WTC11 (cell line): ENCODE measurements at regions not wholly inside any gene's neighbourhood (a gene's known extent, or its start where the extent isn't known, plus 50 kb on each side); places are given as distances from the start of the nearest gene placed in this dataset.

Experiments
- ATAC-seq: fragments of 200-7000 bp; cut with Tn5 transposase; 2 replicates; pipeline ENCODE4 v1.10.0; 2021; ENCODE audit warnings: mild to moderate bottlenecking, moderate library complexity
- CTCF ChIA-PET: fragments of 300-600 bp; sonication (Branson Sonifier 250); formaldehyde crosslinking; loops from one replicate; lab custom pipeline; 2021; ENCODE audit warnings: antibody characterized with exemption; lab: Charles Lee
- POLR2A ChIA-PET: fragments of 350-600 bp; sonication (Branson Sonifier 250); formaldehyde crosslinking; loops from one replicate; lab custom pipeline; 2021; ENCODE audit warnings: antibody characterized with exemption; lab: Charles Lee
- DNase-seq: peaks from one replicate; pipeline ENCODE4 v3.0.0; 2021; ENCODE audit warnings: low spot score
- H3K27ac Mint-ChIP-seq: 2 replicates; pipeline ENCODE4 v1.8.0; 2021; ENCODE audit warnings: mixed read lengths
- H3K27me3 Mint-ChIP-seq: 2 replicates; pipeline ENCODE4 v1.8.0; 2021; ENCODE audit warnings: low read depth, mild to moderate bottlenecking, moderate library complexity, mixed read lengths
- H3K36me3 Mint-ChIP-seq: 2 replicates; pipeline ENCODE4 v1.8.0; 2021; ENCODE audit warnings: mixed read lengths
- H3K4me1 Mint-ChIP-seq: 2 replicates; pipeline ENCODE4 v1.8.0; 2022; ENCODE audit warnings: mixed read lengths
- H3K4me3 Mint-ChIP-seq: 2 replicates; pipeline ENCODE4 v1.8.0; 2021; ENCODE audit warnings: mild to moderate bottlenecking, moderate library complexity, mixed read lengths
- H3K9me3 Mint-ChIP-seq: 2 replicates; pipeline ENCODE4 v1.8.0; 2021; ENCODE audit warnings: mixed read lengths
- CREM ChIP-seq: sonication (generic); formaldehyde crosslinking; IDR thresholded peaks from 2 replicates; pipeline ENCODE4 v1.8.1; 2022; ENCODE audit warnings: mild to moderate bottlenecking, missing genetic modification reagents, moderate library complexity
- ELF4 ChIP-seq: sonication (generic); formaldehyde crosslinking; IDR thresholded peaks from 2 replicates; pipeline ENCODE4 v1.8.1; 2022; ENCODE audit warnings: low read depth, mild to moderate bottlenecking, moderate library complexity, missing genetic modification reagents
- JAZF1 ChIP-seq: fragments of 250-450 bp; sonication (Bioruptor Pico); IDR thresholded peaks from 2 replicates; pipeline ENCODE4 v1.9.0; 2021; ENCODE audit warnings: moderate library complexity, mild to moderate bottlenecking, inconsistent platforms
- NFATC4 ChIP-seq: fragments of 250-450 bp; sonication (Bioruptor Pico); IDR thresholded peaks from 2 replicates; pipeline ENCODE4 v1.9.0; 2021; ENCODE audit warnings: mild to moderate bottlenecking
- NR3C1 ChIP-seq: sonication (generic); formaldehyde crosslinking; conservative IDR thresholded peaks from 2 replicates; pipeline ENCODE4 v1.8.1; 2023; ENCODE audit warnings: low read depth, mild to moderate bottlenecking, missing genetic modification reagents
- ZBTB21 ChIP-seq: sonication (generic); formaldehyde crosslinking; IDR thresholded peaks from 2 replicates; pipeline ENCODE4 v1.8.1; 2023; ENCODE audit warnings: mild to moderate bottlenecking, missing genetic modification reagents, borderline replicate concordance
- ZNF263 ChIP-seq: sonication (generic); formaldehyde crosslinking; IDR thresholded peaks from 2 replicates; pipeline ENCODE4 v1.8.1; 2022; ENCODE audit warnings: low read depth, mild to moderate bottlenecking, moderate library complexity, missing genetic modification reagents
- ZNF416 ChIP-seq: fragments of 250-450 bp; sonication (Bioruptor Pico); IDR thresholded peaks from 2 replicates; pipeline ENCODE4 v1.9.0; 2021; ENCODE audit warnings: mild to moderate bottlenecking, inconsistent platforms
- TF ChIP-seq, protein P1 (sequence below): sonication (generic); formaldehyde crosslinking; IDR thresholded peaks from 2 replicates; pipeline ENCODE4 v1.8.0; 2023; ENCODE audit warnings: missing genetic modification reagents, mild to moderate bottlenecking, borderline replicate concordance
- TF ChIP-seq, protein P2 (sequence below): sonication (generic); formaldehyde crosslinking; IDR thresholded peaks from 2 replicates; pipeline ENCODE4 v1.8.1; 2023; ENCODE audit warnings: mild to moderate bottlenecking, missing genetic modification reagents, moderate library complexity
- TF ChIP-seq, protein P3 (sequence below): fragments of 250-450 bp; sonication (Bioruptor Pico); IDR thresholded peaks from 2 replicates; pipeline ENCODE4 v1.9.0; 2021; ENCODE audit warnings: mild to moderate bottlenecking, borderline replicate concordance
- TF ChIP-seq, protein P4 (sequence below): sonication (generic); formaldehyde crosslinking; IDR thresholded peaks from 2 replicates; pipeline ENCODE4 v1.8.1; 2023; ENCODE audit warnings: mild to moderate bottlenecking, moderate library complexity, missing genetic modification reagents

DNA sequence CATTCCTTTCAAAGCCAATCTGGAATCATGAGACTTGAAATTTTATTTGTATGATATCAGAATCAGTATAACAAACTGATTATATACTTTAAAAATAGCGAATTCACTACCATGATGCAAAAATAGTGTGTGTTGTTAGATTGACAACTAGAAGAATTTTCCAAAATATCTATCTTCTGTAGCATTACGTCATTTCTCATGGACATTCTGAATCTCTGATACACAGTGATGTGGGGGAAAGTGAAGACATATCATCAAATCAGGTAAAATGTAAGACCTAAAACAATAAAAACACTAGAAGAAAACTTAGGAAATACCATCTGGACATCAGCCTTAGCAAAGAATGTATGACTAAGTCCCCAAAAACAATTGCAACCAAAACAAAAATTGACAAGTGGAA, 1292.0 kb upstream of the PCDH9 start (continued):
- no peak for TF ChIP-seq ZBTB21 (CRISPR knock-in tag)

DNA sequence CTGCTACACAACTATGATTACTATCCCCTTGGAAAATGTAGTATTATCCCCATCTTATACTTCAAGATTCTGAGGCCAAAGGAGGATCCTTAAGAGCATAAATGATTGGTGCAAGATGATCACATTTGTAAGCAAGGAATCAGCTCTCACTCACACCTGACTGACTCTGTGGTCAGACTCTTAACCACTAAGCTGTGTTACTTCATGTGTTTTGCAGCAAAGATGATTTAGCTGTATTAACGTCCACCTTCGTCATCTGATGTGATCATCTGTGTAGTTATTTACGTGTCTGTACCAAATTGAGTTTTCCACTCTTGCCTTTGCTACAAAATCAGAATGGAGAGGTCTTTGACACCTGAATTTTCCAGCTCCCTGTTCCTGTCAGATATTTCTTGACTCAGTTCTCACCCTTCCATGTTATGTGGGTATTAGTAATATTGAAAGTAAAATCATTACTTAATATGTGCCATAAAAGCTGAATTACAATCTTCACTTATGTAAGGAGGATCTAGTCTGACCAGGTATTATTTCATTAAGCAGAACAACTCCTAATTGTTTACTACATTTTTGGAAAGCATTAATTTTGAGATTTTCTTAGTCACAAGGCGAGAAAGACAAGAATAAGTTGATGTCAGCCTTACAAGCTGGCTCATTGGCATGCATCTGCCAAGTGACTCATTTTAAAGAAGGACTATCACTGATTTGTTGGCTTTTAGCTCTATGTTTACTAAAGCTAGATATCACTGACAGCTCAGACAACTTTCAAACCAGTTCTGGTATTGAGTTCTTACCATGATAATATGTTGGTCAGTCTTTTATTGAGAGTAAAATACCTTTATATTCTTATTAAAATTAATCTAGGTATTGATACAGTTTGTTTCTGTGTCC, 1279.8 kb upstream of the PCDH9 start:
- ATAC-seq, result no peak
- CTCF ChIA-PET, result no interaction called here
- no peak for DNase-seq
- Mint-ChIP-seq H3K27ac (no peak overlapping the region), H3K36me3 (0 out of 2 replicates have a peak, but pooled peaks cover 4% of the 10 kb centered on the region), H3K27me3 (no peaks in the 10 kb centered on the region), H3K4me1 (no peaks in the 10 kb centered on the region), H3K9me3 (peaks cover 6% of the 10 kb centered on the region), H3K4me3 (no peak overlapping the region)
- TF ChIP-seq NFATC4, result no peak
- TF ChIP-seq CREM, result no peak
- no peak for TF ChIP-seq ELF4 (CRISPR knock-in tag)
- TF ChIP-seq ZNF416 (CRISPR knock-in tag), result no peak
- no peak for TF ChIP-seq JAZF1 (CRISPR knock-in tag)
- TF ChIP-seq, protein P1, sequence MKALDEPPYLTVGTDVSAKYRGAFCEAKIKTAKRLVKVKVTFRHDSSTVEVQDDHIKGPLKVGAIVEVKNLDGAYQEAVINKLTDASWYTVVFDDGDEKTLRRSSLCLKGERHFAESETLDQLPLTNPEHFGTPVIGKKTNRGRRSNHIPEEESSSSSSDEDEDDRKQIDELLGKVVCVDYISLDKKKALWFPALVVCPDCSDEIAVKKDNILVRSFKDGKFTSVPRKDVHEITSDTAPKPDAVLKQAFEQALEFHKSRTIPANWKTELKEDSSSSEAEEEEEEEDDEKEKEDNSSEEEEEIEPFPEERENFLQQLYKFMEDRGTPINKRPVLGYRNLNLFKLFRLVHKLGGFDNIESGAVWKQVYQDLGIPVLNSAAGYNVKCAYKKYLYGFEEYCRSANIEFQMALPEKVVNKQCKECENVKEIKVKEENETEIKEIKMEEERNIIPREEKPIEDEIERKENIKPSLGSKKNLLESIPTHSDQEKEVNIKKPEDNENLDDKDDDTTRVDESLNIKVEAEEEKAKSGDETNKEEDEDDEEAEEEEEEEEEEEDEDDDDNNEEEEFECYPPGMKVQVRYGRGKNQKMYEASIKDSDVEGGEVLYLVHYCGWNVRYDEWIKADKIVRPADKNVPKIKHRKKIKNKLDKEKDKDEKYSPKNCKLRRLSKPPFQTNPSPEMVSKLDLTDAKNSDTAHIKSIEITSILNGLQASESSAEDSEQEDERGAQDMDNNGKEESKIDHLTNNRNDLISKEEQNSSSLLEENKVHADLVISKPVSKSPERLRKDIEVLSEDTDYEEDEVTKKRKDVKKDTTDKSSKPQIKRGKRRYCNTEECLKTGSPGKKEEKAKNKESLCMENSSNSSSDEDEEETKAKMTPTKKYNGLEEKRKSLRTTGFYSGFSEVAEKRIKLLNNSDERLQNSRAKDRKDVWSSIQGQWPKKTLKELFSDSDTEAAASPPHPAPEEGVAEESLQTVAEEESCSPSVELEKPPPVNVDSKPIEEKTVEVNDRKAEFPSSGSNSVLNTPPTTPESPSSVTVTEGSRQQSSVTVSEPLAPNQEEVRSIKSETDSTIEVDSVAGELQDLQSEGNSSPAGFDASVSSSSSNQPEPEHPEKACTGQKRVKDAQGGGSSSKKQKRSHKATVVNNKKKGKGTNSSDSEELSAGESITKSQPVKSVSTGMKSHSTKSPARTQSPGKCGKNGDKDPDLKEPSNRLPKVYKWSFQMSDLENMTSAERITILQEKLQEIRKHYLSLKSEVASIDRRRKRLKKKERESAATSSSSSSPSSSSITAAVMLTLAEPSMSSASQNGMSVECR, result no peak
- no peak for TF ChIP-seq ZNF263 (CRISPR knock-in tag)
- TF ChIP-seq, protein P2, sequence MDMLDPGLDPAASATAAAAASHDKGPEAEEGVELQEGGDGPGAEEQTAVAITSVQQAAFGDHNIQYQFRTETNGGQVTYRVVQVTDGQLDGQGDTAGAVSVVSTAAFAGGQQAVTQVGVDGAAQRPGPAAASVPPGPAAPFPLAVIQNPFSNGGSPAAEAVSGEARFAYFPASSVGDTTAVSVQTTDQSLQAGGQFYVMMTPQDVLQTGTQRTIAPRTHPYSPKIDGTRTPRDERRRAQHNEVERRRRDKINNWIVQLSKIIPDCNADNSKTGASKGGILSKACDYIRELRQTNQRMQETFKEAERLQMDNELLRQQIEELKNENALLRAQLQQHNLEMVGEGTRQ (CRISPR knock-in tag), result no peak
- TF ChIP-seq NR3C1, result no peak
- TF ChIP-seq, protein P3, sequence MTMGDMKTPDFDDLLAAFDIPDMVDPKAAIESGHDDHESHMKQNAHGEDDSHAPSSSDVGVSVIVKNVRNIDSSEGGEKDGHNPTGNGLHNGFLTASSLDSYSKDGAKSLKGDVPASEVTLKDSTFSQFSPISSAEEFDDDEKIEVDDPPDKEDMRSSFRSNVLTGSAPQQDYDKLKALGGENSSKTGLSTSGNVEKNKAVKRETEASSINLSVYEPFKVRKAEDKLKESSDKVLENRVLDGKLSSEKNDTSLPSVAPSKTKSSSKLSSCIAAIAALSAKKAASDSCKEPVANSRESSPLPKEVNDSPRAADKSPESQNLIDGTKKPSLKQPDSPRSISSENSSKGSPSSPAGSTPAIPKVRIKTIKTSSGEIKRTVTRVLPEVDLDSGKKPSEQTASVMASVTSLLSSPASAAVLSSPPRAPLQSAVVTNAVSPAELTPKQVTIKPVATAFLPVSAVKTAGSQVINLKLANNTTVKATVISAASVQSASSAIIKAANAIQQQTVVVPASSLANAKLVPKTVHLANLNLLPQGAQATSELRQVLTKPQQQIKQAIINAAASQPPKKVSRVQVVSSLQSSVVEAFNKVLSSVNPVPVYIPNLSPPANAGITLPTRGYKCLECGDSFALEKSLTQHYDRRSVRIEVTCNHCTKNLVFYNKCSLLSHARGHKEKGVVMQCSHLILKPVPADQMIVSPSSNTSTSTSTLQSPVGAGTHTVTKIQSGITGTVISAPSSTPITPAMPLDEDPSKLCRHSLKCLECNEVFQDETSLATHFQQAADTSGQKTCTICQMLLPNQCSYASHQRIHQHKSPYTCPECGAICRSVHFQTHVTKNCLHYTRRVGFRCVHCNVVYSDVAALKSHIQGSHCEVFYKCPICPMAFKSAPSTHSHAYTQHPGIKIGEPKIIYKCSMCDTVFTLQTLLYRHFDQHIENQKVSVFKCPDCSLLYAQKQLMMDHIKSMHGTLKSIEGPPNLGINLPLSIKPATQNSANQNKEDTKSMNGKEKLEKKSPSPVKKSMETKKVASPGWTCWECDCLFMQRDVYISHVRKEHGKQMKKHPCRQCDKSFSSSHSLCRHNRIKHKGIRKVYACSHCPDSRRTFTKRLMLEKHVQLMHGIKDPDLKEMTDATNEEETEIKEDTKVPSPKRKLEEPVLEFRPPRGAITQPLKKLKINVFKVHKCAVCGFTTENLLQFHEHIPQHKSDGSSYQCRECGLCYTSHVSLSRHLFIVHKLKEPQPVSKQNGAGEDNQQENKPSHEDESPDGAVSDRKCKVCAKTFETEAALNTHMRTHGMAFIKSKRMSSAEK (CRISPR knock-in tag), result no peak
- TF ChIP-seq, protein P4, sequence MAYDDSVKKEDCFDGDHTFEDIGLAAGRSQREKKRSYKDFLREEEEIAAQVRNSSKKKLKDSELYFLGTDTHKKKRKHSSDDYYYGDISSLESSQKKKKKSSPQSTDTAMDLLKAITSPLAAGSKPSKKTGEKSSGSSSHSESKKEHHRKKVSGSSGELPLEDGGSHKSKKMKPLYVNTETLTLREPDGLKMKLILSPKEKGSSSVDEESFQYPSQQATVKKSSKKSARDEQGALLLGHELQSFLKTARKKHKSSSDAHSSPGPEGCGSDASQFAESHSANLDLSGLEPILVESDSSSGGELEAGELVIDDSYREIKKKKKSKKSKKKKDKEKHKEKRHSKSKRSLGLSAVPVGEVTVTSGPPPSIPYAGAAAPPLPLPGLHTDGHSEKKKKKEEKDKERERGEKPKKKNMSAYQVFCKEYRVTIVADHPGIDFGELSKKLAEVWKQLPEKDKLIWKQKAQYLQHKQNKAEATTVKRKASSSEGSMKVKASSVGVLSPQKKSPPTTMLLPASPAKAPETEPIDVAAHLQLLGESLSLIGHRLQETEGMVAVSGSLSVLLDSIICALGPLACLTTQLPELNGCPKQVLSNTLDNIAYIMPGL (CRISPR knock-in tag), result no peak
- POLR2A ChIA-PET, result no interaction called here
